ENCODE measurements at regions not wholly inside any gene's neighbourhood (a gene's known extent, or its start where the extent isn't known, plus 50 kb on each side); places are given as distances from the start of the nearest gene placed in this dataset.

DNA sequence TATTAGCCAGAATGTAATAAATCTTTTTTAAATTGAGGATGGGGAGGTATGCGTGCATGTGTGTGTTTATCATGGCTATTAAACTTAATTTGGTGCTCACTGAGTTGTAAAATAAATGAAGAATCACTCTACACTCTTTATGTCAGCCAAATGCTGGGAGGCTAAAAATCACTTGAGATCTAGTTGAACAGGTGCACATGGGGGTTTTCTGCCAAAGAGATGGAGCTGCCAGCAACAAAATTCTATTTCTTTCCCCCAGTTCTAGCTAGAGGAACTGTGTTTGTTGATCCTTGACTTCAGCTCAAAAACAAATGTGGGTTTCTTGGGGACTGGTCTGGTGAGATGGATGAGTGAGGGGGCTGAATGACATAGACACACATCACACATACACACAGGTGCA lies 183.3 kb upstream of the BTBD3 start:
- no peak overlapping the region for H3K27ac ChIP-seq
- no peaks in the 10 kb centered on the region for H3K36me3 ChIP-seq
- TF ChIP-seq, protein P1, sequence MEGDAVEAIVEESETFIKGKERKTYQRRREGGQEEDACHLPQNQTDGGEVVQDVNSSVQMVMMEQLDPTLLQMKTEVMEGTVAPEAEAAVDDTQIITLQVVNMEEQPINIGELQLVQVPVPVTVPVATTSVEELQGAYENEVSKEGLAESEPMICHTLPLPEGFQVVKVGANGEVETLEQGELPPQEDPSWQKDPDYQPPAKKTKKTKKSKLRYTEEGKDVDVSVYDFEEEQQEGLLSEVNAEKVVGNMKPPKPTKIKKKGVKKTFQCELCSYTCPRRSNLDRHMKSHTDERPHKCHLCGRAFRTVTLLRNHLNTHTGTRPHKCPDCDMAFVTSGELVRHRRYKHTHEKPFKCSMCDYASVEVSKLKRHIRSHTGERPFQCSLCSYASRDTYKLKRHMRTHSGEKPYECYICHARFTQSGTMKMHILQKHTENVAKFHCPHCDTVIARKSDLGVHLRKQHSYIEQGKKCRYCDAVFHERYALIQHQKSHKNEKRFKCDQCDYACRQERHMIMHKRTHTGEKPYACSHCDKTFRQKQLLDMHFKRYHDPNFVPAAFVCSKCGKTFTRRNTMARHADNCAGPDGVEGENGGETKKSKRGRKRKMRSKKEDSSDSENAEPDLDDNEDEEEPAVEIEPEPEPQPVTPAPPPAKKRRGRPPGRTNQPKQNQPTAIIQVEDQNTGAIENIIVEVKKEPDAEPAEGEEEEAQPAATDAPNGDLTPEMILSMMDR (IDR thresholded peaks at IDR 0.05), result no peak
- no peak for TF ChIP-seq POLR2A (IDR thresholded peaks at IDR 0.05)
- no peak overlapping the region for H3K4me3 ChIP-seq
- DNase-seq, result no peak
- H3K9me3 ChIP-seq, result no peaks in the 10 kb centered on the region
- no peaks in the 10 kb centered on the region for H3K27me3 ChIP-seq
- H3K4me1 ChIP-seq, result no peaks in the 10 kb centered on the region

DNA sequence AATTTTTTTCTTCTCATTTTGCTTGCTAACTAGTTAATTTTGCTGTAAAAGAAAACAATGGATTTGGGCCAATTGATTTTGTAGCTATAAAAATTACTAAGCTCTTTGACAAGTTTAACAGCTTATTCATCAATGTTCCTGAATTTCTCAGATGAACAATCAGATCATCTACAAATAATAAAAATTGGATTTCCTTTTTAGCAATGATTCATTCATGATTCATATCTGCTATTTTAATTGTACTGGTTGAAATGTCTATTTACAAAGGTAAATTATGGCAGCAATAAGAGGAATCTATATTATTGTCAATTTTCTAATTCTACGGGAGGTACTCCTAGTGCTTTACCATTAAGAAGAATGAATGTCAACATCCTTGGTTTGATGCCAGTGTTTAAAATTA lies 178.8 kb upstream of the BTBD3 start:
- H3K36me3 ChIP-seq, result no peaks in the 10 kb centered on the region
- no peak for DNase-seq
- H3K27me3 ChIP-seq, result no peaks in the 10 kb centered on the region
- H3K27ac ChIP-seq, result no peak overlapping the region
- H3K9me3 ChIP-seq, result no peaks in the 10 kb centered on the region
- no peak for TF ChIP-seq POLR2A (IDR thresholded peaks at IDR 0.05)
- TF ChIP-seq, protein P1 (IDR thresholded peaks at IDR 0.05), result no peak
- no peaks in the 10 kb centered on the region for H3K4me1 ChIP-seq
- no peak overlapping the region for H3K4me3 ChIP-seq

DNA sequence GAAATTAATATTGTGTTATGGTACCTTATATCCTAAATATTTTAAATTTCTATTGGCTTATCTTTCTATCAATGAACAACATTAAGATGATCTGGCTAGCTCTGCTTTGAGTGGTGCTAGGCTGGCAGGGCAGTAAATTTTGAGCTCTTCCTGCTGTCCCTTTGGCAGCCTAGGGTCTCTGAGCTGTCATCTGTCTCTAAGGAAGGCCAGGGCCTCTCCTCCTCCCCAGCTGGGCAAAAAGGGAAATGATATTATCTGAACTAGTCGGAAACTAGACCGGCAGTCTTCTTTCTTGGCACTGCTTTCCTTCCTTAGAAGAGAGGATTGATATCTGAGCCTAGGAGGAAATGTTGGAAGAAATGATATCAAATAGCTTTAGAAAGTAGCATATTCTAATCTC lies 176.7 kb upstream of the BTBD3 start:
- Histone ChIP-seq H3K4me1 (no peaks in the 10 kb centered on the region), H3K27ac (no peak overlapping the region), H3K9me3 (no peaks in the 10 kb centered on the region), H3K36me3 (no peaks in the 10 kb centered on the region), H3K27me3 (no peaks in the 10 kb centered on the region), H3K4me3 (no peak overlapping the region)
- DNase-seq, result no peak
- TF ChIP-seq POLR2A (IDR thresholded peaks at IDR 0.05), result no peak
- TF ChIP-seq, protein P1 (IDR thresholded peaks at IDR 0.05), result no peak

DNA sequence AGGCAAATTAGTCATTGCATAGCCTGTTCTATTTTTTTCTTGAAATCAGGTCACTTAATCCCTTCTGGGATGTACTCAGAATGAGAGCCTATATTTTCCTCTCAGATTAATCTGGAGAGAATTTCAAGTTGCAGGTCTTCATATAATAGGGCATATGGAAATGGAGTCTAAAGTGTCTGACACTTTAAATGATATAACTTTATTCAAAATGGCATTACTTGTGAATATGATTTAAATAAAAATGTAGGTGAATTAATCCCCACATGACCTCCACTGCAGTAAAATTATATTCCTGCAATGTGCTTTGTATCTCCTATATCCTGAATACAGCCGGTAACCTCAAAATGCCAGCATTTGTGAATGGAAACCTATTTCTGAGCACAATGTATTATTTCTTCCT lies 172.5 kb upstream of the BTBD3 start:
- Histone ChIP-seq H3K4me1 (no peaks in the 10 kb centered on the region), H3K36me3 (no peaks in the 10 kb centered on the region), H3K9me3 (no peaks in the 10 kb centered on the region), H3K27ac (no peak overlapping the region), H3K4me3 (no peak overlapping the region), H3K27me3 (no peaks in the 10 kb centered on the region)
- no peak for DNase-seq
- no peak for TF ChIP-seq POLR2A (IDR thresholded peaks at IDR 0.05)
- TF ChIP-seq, protein P1 (IDR thresholded peaks at IDR 0.05), result no peak

DNA sequence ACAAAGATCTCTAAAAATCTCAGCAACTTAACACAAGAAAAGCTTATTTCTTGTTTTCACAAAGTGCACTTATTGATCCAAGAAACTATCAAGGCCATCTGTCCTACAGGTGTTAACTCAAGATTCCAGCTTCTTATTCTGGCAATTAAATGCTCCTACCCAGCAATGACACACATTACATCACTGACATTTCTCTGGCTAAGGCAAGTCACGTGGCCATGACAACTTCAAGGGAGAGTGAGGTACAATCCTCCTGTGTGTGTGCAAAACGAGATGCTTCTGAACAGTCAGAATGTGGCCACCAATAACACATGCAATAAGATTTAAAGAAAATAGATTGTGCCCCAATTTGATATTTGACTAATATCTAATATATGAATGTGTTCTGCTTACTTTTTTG lies 169.3 kb upstream of the BTBD3 start:
- no peak overlapping the region for H3K27ac ChIP-seq
- H3K4me3 ChIP-seq, result no peak overlapping the region
- no peaks in the 10 kb centered on the region for H3K36me3 ChIP-seq
- no peak for TF ChIP-seq POLR2A (IDR thresholded peaks at IDR 0.05)
- TF ChIP-seq, protein P1 (IDR thresholded peaks at IDR 0.05), result no peak
- no peaks in the 10 kb centered on the region for H3K27me3 ChIP-seq
- no peak for DNase-seq
- H3K9me3 ChIP-seq, result no peaks in the 10 kb centered on the region
- H3K4me1 ChIP-seq, result no peaks in the 10 kb centered on the region

DNA sequence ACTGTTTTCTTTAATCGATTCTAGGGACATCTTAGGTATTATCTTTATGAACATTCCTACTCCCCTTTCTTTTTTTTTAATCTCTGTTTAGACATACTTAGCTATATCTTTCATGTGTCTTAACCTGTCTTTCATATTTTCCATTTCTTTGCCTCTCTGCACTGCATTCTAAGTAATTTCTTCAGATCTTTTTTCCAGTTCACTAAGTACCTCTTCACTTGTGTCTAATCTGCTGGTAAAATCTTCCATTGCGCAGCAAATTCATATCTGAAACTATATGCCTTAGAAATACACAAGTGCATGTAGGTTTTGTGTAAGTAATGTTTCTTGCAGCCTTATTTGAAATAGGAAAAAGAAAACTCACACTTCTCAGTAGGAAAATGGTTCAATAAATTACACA lies 165.4 kb upstream of the BTBD3 start:
- no peak for DNase-seq
- Histone ChIP-seq H3K4me1 (no peaks in the 10 kb centered on the region), H3K36me3 (no peaks in the 10 kb centered on the region), H3K9me3 (no peaks in the 10 kb centered on the region), H3K27ac (no peak overlapping the region), H3K4me3 (no peak overlapping the region), H3K27me3 (no peaks in the 10 kb centered on the region)
- TF ChIP-seq, protein P1 (IDR thresholded peaks at IDR 0.05), result no peak
- no peak for TF ChIP-seq POLR2A (IDR thresholded peaks at IDR 0.05)

Measured in Peyer's patch (tissue), 4 donors.